K562 (cell line): ENCODE measurements at regions not wholly inside any gene's neighbourhood (a gene's known extent, or its start where the extent isn't known, plus 50 kb on each side); places are given as distances from the start of the nearest gene placed in this dataset.

ENCODE experiments used
- ATAC-seq: fragments of 200-7000 bp; cut with Tn5 transposase; 3 replicates; pipeline ENCODE4 v1.9.1; 2020; ENCODE audit warnings: moderate library complexity
- BruUV-seq: library from RNA; stranded (reverse); fragments of 400-500 nt; replicated peaks from 2 replicates; lab custom pipeline; 2021; lab: Mats Ljungman, UMichigan
- CTCF ChIA-PET: fragments of 300-600 bp; formaldehyde crosslinking; extraction: SDS; loops from one replicate; lab custom pipeline; 2021; ENCODE audit warnings: low intra/inter-chr PET ratio; lab: Yijun Ruan, JAX
- POLR2A ChIA-PET: fragments of 300-600, 350-650 bp; sonication (Branson Sonifier 250); formaldehyde crosslinking; extraction: SDS; loops from one replicate; lab custom pipeline; 2021; ENCODE audit warnings: antibody characterized with exemption, inconsistent platforms; lab: Yijun Ruan, JAX
- DNase-seq, 4 experiments: peaks; one replicate each; pipeline versions ENCODE4 v3.0.0 to v3.0.0-alpha.2; 2011 to 2018; ENCODE audit warnings: low spot score in 3 of 4, mixed read lengths in 3 of 4; ENCODE audit errors: extremely low read depth in 1 of 4
- FAIRE-seq: peaks from 2 replicates; lab custom pipeline; 2011; peaks lifted over from hg19 to GRCh38; lab: Jason Lieb, UNC
- H2AFZ ChIP-seq: 2 replicates; pipeline ENCODE4 v1.6.0; 2011; ENCODE audit warnings: low read depth, low read length, control low read depth, inconsistent platforms
- H3K27ac ChIP-seq: fragments of 200-600 bp; 3 replicates; pipeline ENCODE4 v1.8.0; 2011; ENCODE audit warnings: low read depth, mild to moderate bottlenecking, control low read depth, inconsistent platforms, low read length, moderate library complexity, mixed read lengths; ENCODE audit errors: extremely low read depth
- H3K27me3 ChIP-seq, 2 experiments: fragments of 300-600 bp in 1 of 2; 2 replicates in 1 of 2; 3 replicates in 1 of 2; pipeline versions ENCODE4 v1.6.0 to v1.8.0; 2011; ENCODE audit warnings: inconsistent platforms in 2 of 2, low read length in 2 of 2, mild to moderate bottlenecking in 1 of 2, mixed read lengths in 1 of 2, moderate library complexity in 1 of 2; ENCODE audit not compliant: control insufficient read depth in 2 of 2, insufficient read depth in 2 of 2
- H3K36me3 ChIP-seq: fragments of 300-600 bp; 3 replicates; pipeline ENCODE4 v1.8.0; 2011; ENCODE audit warnings: mild to moderate bottlenecking, low read length, inconsistent platforms; ENCODE audit not compliant: control insufficient read depth, insufficient read depth
- H3K4me1 ChIP-seq, 2 experiments: fragments of 200-600 bp in 1 of 2; replicated peaks in 1 of 2; 2 replicates in 1 of 2; 3 replicates in 1 of 2; pipeline versions ENCODE4 v1.5.1 to v1.8.0; 2011; ENCODE audit warnings: inconsistent platforms in 2 of 2, low read length in 2 of 2, mild to moderate bottlenecking in 1 of 2, mixed read lengths in 1 of 2, moderate library complexity in 1 of 2; ENCODE audit not compliant: control insufficient read depth in 2 of 2, insufficient read depth in 2 of 2
- H3K4me2 ChIP-seq: 2 replicates; pipeline ENCODE4 v1.6.1; 2011; ENCODE audit warnings: low read length, control low read depth, inconsistent platforms, mixed read lengths; ENCODE audit not compliant: insufficient read depth
- H3K4me3 ChIP-seq: fragments of 200-600 bp; sonication (generic), shearing (Covaris generic); 2 replicates; pipeline ENCODE4 v1.5.1; 2016; ENCODE audit warnings: control low read depth, inconsistent platforms
- H3K79me2 ChIP-seq: fragments of 200-600 bp; 3 replicates; pipeline ENCODE4 v1.8.0; 2011; ENCODE audit warnings: low read length, inconsistent platforms; ENCODE audit not compliant: control insufficient read depth, insufficient read depth
- H3K9ac ChIP-seq, 2 experiments: 2 replicates each; pipeline versions ENCODE4 v1.6.0 to v1.6.1; 2011; ENCODE audit warnings: low read depth in 2 of 2, low read length in 2 of 2, control low read depth in 1 of 2, inconsistent platforms in 1 of 2, mild to moderate bottlenecking in 1 of 2, mixed read lengths in 1 of 2; ENCODE audit not compliant: insufficient read depth in 1 of 2
- H3K9me1 ChIP-seq: one replicate; pipeline ENCODE4 v1.6.0; 2011; ENCODE audit warnings: inconsistent platforms, mild to moderate bottlenecking, low read length, moderate library complexity; ENCODE audit not compliant: control insufficient read depth, insufficient read depth
- H3K9me3 ChIP-seq: replicated peaks from 2 replicates; pipeline ENCODE4 v1.5.1; 2011; ENCODE audit warnings: low read depth, low read length, inconsistent platforms; ENCODE audit not compliant: control insufficient read depth, insufficient read depth
- H4K20me1 ChIP-seq: replicated peaks from 2 replicates; pipeline ENCODE4 v1.6.1; 2011; ENCODE audit warnings: low read length, inconsistent platforms, mixed read lengths; ENCODE audit not compliant: control insufficient read depth, insufficient read depth
- BMI1 ChIP-seq: fragments of 150-350 bp; IDR thresholded peaks from 2 replicates; pipeline ENCODE4 v1.6.1; 2014; ENCODE audit warnings: low read length
- CREBBP ChIP-seq: IDR thresholded peaks from one replicate; pipeline ENCODE4 v1.6.1; 2012; ENCODE audit warnings: low read depth, mild to moderate bottlenecking, control low read depth, inconsistent platforms, low read length
- ELF1 ChIP-seq: fragments of 200-800 bp; sonication (Bioruptor generic); IDR thresholded peaks from 2 replicates; pipeline ENCODE4 v1.6.1; 2016; ENCODE audit warnings: missing genetic modification characterization, missing compliant biosample characterization
- HNRNPH1 ChIP-seq: fragments of 200-400 bp; formaldehyde crosslinking; optimal IDR thresholded peaks from 2 replicates; pipeline ENCODE3; 2017; ENCODE audit warnings: low read depth, mild to moderate bottlenecking, low read length, moderate library complexity
- MCM3 ChIP-seq: fragments of 450-650 bp; IDR thresholded peaks from 2 replicates; pipeline ENCODE4 v1.6.1; 2016
- NUFIP1 ChIP-seq: fragments of 450-650 bp; IDR thresholded peaks from 2 replicates; pipeline ENCODE4 v1.6.1; 2018; ENCODE audit not compliant: partially characterized antibody
- PYGO2 ChIP-seq: fragments of 450-650 bp; IDR thresholded peaks from 2 replicates; pipeline ENCODE4 v1.6.1; 2016; ENCODE audit warnings: mild to moderate bottlenecking, missing genetic modification characterization, moderate library complexity, missing compliant biosample characterization
- SIN3B ChIP-seq: fragments of 450-650 bp; IDR thresholded peaks from 2 replicates; pipeline ENCODE4 v1.6.1; 2017; ENCODE audit warnings: low read depth, mild to moderate bottlenecking, moderate library complexity
- SNIP1 ChIP-seq: fragments of 450-650 bp; IDR thresholded peaks from 2 replicates; pipeline ENCODE4 v1.7.1; 2017; ENCODE audit warnings: low read depth, mild to moderate bottlenecking
- TFAM ChIP-seq: fragments of 250-450 bp; sonication (Bioruptor Pico); conservative IDR thresholded peaks from 2 replicates; pipeline ENCODE4 v1.5.0; 2021; ENCODE audit warnings: mild to moderate bottlenecking, moderate library complexity
- ZKSCAN3 ChIP-seq: fragments of 250-450 bp; sonication (Bioruptor Pico); IDR thresholded peaks from 2 replicates; pipeline ENCODE4 v1.4.0; 2020
- WGBS: fragments of 100-300 bp; shearing (Covaris generic); methylation state at CpG from one replicate; pipeline ENCODE4 v1.1.6; 2016; ENCODE audit warnings: low coverage, mixed read lengths; ENCODE audit not compliant: insufficient coverage; ENCODE audit errors: missing lambda C conversion rate; 5-methylcytosine and 5-hydroxymethylcytosine counted together
- in situ Hi-C: fragments of 300-500 bp; cut with MboI; formaldehyde crosslinking; loops from 4 replicates; pipeline ENCODE4 v1.15.0; 2018; ENCODE audit warnings: inconsistent platforms, mixed read lengths
- intact Hi-C: fragments of 100-400 bp; cut with micrococcal nuclease; formaldehyde crosslinking; loops from 2 replicates; pipeline ENCODE4 v1.14.2; 2022
- TF ChIP-seq, protein P1 (sequence below), 3 experiments: IDR thresholded peaks in 2 of 3; conservative IDR thresholded peaks in 1 of 3; 2 replicates each; pipeline ENCODE4 v1.5.1; 2011 to 2012; ENCODE audit warnings: low read length in 3 of 3, mild to moderate bottlenecking in 3 of 3, control low read depth in 2 of 3, improper control_type of control experiment in 1 of 3, inconsistent platforms in 1 of 3, low read depth in 1 of 3, mixed read lengths in 1 of 3, moderate library complexity in 1 of 3; ENCODE audit not compliant: insufficient read depth in 2 of 3
- TF ChIP-seq, protein P2 (sequence below): sonication (generic); formaldehyde crosslinking; IDR thresholded peaks from 2 replicates; pipeline ENCODE4 v1.8.0; 2022; ENCODE audit warnings: mild to moderate bottlenecking, missing genetic modification reagents
- TF ChIP-seq, protein P3 (sequence below): sonication (generic); formaldehyde crosslinking; IDR thresholded peaks from 2 replicates; pipeline ENCODE4 v1.8.1; 2023; ENCODE audit warnings: mild to moderate bottlenecking, missing genetic modification reagents
- TF ChIP-seq, protein P4 (sequence below): sonication (generic); formaldehyde crosslinking; IDR thresholded peaks from 2 replicates; pipeline ENCODE4 v1.8.0; 2022; ENCODE audit warnings: mild to moderate bottlenecking, missing genetic modification reagents

DNA sequence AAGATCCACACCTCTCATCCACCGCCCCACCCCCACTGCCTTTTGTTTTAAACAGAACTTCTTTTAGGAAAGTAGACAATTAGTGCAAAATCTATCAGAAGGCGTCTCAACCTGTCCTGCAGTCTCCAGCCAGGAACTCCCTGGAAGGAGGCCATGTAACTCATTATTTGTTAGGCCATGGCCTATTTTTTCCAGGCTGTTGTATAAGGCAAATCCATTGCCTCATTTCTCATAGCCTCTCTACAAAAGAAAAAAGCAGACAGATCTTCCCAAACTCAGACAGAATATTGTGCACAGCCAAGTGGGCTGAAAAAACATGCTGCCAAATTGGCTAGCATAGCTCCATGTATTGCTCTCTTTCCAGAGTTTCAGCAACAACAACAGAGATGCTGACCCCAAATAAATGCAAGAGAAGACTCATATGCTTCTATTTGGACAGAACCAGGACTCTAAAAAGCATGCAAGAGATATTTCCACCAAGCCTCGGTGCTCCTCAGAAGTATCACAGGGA lies 770.7 kb upstream of the CXADR start:
- BruUV-seq = no TSS peak
- Histone ChIP-seq H3K9me3 (no peaks in the 10 kb centered on the region), H3K27me3 (no peaks in the 10 kb centered on the region), H3K79me2 (no peaks in the 10 kb centered on the region), H3K9me1 (no peaks in the 10 kb centered on the region), H3K4me3 (no peak overlapping the region), H3K27ac (no peak overlapping the region), H3K4me1 (no peaks in the 10 kb centered on the region), H3K36me3 (no peaks in the 10 kb centered on the region), H3K4me2 (no peak overlapping the region), H4K20me1 (no peaks in the 10 kb centered on the region), H2AFZ (no peak overlapping the region), H3K9ac (no peak overlapping the region)
- intact Hi-C loops = no loop called here
- FAIRE-seq (no peak), DNase-seq (no peak), ATAC-seq (no peak)
- in situ Hi-C loops = no loop called here
- CTCF ChIA-PET = no interaction called here
- POLR2A ChIA-PET = no interaction called here
- WGBS = 0% methylated on average over 3 of the region's 3 CpGs
- TF ChIP-seq ZKSCAN3 (no peak), SNIP1 (no peak), BMI1 (no peak), MCM3 (no peak), PYGO2 (tag) (no peak), TFAM (CRISPR knock-in tag) (no peak), CREBBP (no peak), HNRNPH1 (no peak), ELF1 (no peak), NUFIP1 (no peak), SIN3B (no peak)
- TF ChIP-seq, protein P1, sequence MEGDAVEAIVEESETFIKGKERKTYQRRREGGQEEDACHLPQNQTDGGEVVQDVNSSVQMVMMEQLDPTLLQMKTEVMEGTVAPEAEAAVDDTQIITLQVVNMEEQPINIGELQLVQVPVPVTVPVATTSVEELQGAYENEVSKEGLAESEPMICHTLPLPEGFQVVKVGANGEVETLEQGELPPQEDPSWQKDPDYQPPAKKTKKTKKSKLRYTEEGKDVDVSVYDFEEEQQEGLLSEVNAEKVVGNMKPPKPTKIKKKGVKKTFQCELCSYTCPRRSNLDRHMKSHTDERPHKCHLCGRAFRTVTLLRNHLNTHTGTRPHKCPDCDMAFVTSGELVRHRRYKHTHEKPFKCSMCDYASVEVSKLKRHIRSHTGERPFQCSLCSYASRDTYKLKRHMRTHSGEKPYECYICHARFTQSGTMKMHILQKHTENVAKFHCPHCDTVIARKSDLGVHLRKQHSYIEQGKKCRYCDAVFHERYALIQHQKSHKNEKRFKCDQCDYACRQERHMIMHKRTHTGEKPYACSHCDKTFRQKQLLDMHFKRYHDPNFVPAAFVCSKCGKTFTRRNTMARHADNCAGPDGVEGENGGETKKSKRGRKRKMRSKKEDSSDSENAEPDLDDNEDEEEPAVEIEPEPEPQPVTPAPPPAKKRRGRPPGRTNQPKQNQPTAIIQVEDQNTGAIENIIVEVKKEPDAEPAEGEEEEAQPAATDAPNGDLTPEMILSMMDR (IDR thresholded peaks at IDR 0.05 in 2 of 3, conservative IDR thresholded peaks at IDR 0.05 in 1 of 3; ENCODE audit: insufficient read depth in 2 of 3, low read depth in 1 of 3, low read length in 3 of 3) = no peak
- TF ChIP-seq, protein P2, sequence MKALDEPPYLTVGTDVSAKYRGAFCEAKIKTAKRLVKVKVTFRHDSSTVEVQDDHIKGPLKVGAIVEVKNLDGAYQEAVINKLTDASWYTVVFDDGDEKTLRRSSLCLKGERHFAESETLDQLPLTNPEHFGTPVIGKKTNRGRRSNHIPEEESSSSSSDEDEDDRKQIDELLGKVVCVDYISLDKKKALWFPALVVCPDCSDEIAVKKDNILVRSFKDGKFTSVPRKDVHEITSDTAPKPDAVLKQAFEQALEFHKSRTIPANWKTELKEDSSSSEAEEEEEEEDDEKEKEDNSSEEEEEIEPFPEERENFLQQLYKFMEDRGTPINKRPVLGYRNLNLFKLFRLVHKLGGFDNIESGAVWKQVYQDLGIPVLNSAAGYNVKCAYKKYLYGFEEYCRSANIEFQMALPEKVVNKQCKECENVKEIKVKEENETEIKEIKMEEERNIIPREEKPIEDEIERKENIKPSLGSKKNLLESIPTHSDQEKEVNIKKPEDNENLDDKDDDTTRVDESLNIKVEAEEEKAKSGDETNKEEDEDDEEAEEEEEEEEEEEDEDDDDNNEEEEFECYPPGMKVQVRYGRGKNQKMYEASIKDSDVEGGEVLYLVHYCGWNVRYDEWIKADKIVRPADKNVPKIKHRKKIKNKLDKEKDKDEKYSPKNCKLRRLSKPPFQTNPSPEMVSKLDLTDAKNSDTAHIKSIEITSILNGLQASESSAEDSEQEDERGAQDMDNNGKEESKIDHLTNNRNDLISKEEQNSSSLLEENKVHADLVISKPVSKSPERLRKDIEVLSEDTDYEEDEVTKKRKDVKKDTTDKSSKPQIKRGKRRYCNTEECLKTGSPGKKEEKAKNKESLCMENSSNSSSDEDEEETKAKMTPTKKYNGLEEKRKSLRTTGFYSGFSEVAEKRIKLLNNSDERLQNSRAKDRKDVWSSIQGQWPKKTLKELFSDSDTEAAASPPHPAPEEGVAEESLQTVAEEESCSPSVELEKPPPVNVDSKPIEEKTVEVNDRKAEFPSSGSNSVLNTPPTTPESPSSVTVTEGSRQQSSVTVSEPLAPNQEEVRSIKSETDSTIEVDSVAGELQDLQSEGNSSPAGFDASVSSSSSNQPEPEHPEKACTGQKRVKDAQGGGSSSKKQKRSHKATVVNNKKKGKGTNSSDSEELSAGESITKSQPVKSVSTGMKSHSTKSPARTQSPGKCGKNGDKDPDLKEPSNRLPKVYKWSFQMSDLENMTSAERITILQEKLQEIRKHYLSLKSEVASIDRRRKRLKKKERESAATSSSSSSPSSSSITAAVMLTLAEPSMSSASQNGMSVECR (CRISPR knock-in tag) = no peak
- TF ChIP-seq, protein P3, sequence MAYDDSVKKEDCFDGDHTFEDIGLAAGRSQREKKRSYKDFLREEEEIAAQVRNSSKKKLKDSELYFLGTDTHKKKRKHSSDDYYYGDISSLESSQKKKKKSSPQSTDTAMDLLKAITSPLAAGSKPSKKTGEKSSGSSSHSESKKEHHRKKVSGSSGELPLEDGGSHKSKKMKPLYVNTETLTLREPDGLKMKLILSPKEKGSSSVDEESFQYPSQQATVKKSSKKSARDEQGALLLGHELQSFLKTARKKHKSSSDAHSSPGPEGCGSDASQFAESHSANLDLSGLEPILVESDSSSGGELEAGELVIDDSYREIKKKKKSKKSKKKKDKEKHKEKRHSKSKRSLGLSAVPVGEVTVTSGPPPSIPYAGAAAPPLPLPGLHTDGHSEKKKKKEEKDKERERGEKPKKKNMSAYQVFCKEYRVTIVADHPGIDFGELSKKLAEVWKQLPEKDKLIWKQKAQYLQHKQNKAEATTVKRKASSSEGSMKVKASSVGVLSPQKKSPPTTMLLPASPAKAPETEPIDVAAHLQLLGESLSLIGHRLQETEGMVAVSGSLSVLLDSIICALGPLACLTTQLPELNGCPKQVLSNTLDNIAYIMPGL (CRISPR knock-in tag) = no peak
- TF ChIP-seq, protein P4, sequence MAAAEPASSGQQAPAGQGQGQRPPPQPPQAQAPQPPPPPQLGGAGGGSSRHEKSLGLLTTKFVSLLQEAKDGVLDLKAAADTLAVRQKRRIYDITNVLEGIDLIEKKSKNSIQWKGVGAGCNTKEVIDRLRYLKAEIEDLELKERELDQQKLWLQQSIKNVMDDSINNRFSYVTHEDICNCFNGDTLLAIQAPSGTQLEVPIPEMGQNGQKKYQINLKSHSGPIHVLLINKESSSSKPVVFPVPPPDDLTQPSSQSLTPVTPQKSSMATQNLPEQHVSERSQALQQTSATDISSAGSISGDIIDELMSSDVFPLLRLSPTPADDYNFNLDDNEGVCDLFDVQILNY (CRISPR knock-in tag) = no peak
